KMS-11 (cell line): ENCODE measurements at regions not wholly inside any gene's neighbourhood (a gene's known extent, or its start where the extent isn't known, plus 50 kb on each side); places are given as distances from the start of the nearest gene placed in this dataset.

ENCODE experiments used
- H2AFZ ChIP-seq: fragments of 200-600 bp; sonication (generic); 2 replicates; pipeline ENCODE4 v1.6.1; 2016; ENCODE audit warnings: antibody characterized with exemption, mixed run types, low read depth
- H3K27ac ChIP-seq: fragments of 200-600 bp; sonication (generic); 2 replicates; pipeline ENCODE4 v1.6.1; 2016; ENCODE audit warnings: mild to moderate bottlenecking, mixed run types
- H3K27me3 ChIP-seq: fragments of 200-600 bp; sonication (generic); 2 replicates; pipeline ENCODE4 v1.6.1; 2017; ENCODE audit warnings: mild to moderate bottlenecking, low read depth, mixed run types, moderate library complexity; ENCODE audit not compliant: insufficient read depth
- H3K36me3 ChIP-seq: fragments of 200-600 bp; sonication (generic); 2 replicates; pipeline ENCODE4 v1.6.1; 2017; ENCODE audit warnings: mild to moderate bottlenecking, mixed run types; ENCODE audit not compliant: insufficient read depth
- H3K4me1 ChIP-seq: fragments of 200-600 bp; sonication (generic); 2 replicates; pipeline ENCODE4 v1.6.1; 2016; ENCODE audit warnings: mild to moderate bottlenecking, low read depth, mixed run types; ENCODE audit not compliant: poor library complexity, severe bottlenecking
- H3K4me2 ChIP-seq: fragments of 200-600 bp; sonication (generic); 2 replicates; pipeline ENCODE4 v1.7.0; 2016; ENCODE audit warnings: mild to moderate bottlenecking, mixed run types
- H3K4me3 ChIP-seq: fragments of 200-600 bp; sonication (generic); IDR thresholded peaks from 2 replicates; pipeline ENCODE4 v1.6.1; 2017; ENCODE audit warnings: low read depth, low read length, mixed read lengths; ENCODE audit not compliant: insufficient read depth
- H3K79me2 ChIP-seq: fragments of 200-600 bp; sonication (generic); 2 replicates; pipeline ENCODE4 v1.6.1; 2016; ENCODE audit warnings: low read depth, mixed run types; ENCODE audit not compliant: insufficient read depth
- H3K9ac ChIP-seq: fragments of 200-600 bp; sonication (generic); 2 replicates; pipeline ENCODE4 v1.6.1; 2016; ENCODE audit warnings: mild to moderate bottlenecking, mixed run types
- H4K20me1 ChIP-seq: fragments of 200-600 bp; sonication (generic); 2 replicates; pipeline ENCODE4 v1.6.1; 2016; ENCODE audit warnings: mild to moderate bottlenecking, mixed run types; ENCODE audit not compliant: insufficient read depth
- CTCF ChIP-seq: fragments of 200-600 bp; sonication (generic); conservative IDR thresholded peaks from 2 replicates; pipeline ENCODE4 v1.6.1; 2017; ENCODE audit warnings: low read depth, mild to moderate bottlenecking, antibody characterized with exemption, low read length, moderate library complexity, mixed read lengths

- TF ChIP-seq CTCF, result no peak
- Histone ChIP-seq H3K27ac (no peak overlapping the region), H3K27me3 (no peaks in the 10 kb centered on the region), H3K79me2 (no peaks in the 10 kb centered on the region), H2AFZ (no peak overlapping the region), H4K20me1 (no peaks in the 10 kb centered on the region), H3K9ac (no peak overlapping the region), H3K4me3 (no peak overlapping the region), H3K4me2 (no peak overlapping the region), H3K36me3 (no peaks in the 10 kb centered on the region), H3K4me1 (peaks cover 16% of the 10 kb centered on the region)
These were observed 224.2 kb upstream of the TBL1XR1 start for GRCh38 chr3:177421481-177421785.

GRCh38 chr3:177424521-177424920, 227.2 kb upstream of the TBL1XR1 start:
- Histone ChIP-seq H3K9ac (no peak overlapping the region), H3K4me2 (no peak overlapping the region), H3K36me3 (no peaks in the 10 kb centered on the region), H3K27ac (no peak overlapping the region), H3K79me2 (no peaks in the 10 kb centered on the region), H3K4me3 (no peak overlapping the region), H2AFZ (no peak overlapping the region), H3K4me1 (no peaks in the 10 kb centered on the region), H3K27me3 (no peaks in the 10 kb centered on the region), H4K20me1 (no peaks in the 10 kb centered on the region)
- TF ChIP-seq CTCF, result no peak

GRCh38 chr3:177425042-177425441, 227.8 kb upstream of the TBL1XR1 start:
- H3K27me3 ChIP-seq, result no peaks in the 10 kb centered on the region
- TF ChIP-seq CTCF, result no peak
- H3K36me3 ChIP-seq, result no peaks in the 10 kb centered on the region
- H3K9ac ChIP-seq, result no peak overlapping the region
- no peaks in the 10 kb centered on the region for H4K20me1 ChIP-seq
- H3K27ac ChIP-seq, result no peak overlapping the region
- no peaks in the 10 kb centered on the region for H3K79me2 ChIP-seq
- H3K4me3 ChIP-seq, result no peak overlapping the region
- H3K4me2 ChIP-seq, result no peak overlapping the region
- no peak overlapping the region for H2AFZ ChIP-seq
- H3K4me1 ChIP-seq, result no peaks in the 10 kb centered on the region

- no peak for TF ChIP-seq CTCF
- Histone ChIP-seq H3K79me2 (no peaks in the 10 kb centered on the region), H3K27me3 (no peaks in the 10 kb centered on the region), H3K36me3 (no peaks in the 10 kb centered on the region), H3K27ac (no peak overlapping the region), H3K9ac (no peak overlapping the region), H2AFZ (no peak overlapping the region), H3K4me3 (no peak overlapping the region), H3K4me1 (no peaks in the 10 kb centered on the region), H4K20me1 (no peaks in the 10 kb centered on the region), H3K4me2 (no peak overlapping the region)
These were observed 229.0 kb upstream of the TBL1XR1 start for GRCh38 chr3:177426106-177426877.
